GM13977 (cell line): ENCODE measurements at regions not wholly inside any gene's neighbourhood (a gene's known extent, or its start where the extent isn't known, plus 50 kb on each side); places are given as distances from the start of the nearest gene placed in this dataset.

Source experiments
- DNase-seq: peaks from one replicate; pipeline ENCODE4 v3.0.0; 2012; ENCODE audit warnings: low spot score
- in situ Hi-C: fragments of 300-500 bp; cut with MboI; formaldehyde crosslinking; loops from one replicate; pipeline ENCODE4 v1.12.0; 2022; ENCODE audit warnings: low sequenced_read_pairs, low pct_unique_long_range_greater_than_20kb, mixed read lengths, inconsistent platforms; ENCODE audit not compliant: unreplicated experiment
- TF ChIP-seq, protein P1 (sequence below): IDR thresholded peaks from 2 replicates; pipeline ENCODE4 v1.5.1; 2012; ENCODE audit warnings: mild to moderate bottlenecking, control low read depth; ENCODE audit not compliant: insufficient read depth; ENCODE audit errors: extremely low read depth, missing control alignments

GRCh38 chr6:167472148-167472547 lies 147.3 kb downstream of the TTLL2 start:
- no peak for DNase-seq
- in situ Hi-C loops: no loop called here
- TF ChIP-seq, protein P1, sequence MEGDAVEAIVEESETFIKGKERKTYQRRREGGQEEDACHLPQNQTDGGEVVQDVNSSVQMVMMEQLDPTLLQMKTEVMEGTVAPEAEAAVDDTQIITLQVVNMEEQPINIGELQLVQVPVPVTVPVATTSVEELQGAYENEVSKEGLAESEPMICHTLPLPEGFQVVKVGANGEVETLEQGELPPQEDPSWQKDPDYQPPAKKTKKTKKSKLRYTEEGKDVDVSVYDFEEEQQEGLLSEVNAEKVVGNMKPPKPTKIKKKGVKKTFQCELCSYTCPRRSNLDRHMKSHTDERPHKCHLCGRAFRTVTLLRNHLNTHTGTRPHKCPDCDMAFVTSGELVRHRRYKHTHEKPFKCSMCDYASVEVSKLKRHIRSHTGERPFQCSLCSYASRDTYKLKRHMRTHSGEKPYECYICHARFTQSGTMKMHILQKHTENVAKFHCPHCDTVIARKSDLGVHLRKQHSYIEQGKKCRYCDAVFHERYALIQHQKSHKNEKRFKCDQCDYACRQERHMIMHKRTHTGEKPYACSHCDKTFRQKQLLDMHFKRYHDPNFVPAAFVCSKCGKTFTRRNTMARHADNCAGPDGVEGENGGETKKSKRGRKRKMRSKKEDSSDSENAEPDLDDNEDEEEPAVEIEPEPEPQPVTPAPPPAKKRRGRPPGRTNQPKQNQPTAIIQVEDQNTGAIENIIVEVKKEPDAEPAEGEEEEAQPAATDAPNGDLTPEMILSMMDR: no peak

DNA sequence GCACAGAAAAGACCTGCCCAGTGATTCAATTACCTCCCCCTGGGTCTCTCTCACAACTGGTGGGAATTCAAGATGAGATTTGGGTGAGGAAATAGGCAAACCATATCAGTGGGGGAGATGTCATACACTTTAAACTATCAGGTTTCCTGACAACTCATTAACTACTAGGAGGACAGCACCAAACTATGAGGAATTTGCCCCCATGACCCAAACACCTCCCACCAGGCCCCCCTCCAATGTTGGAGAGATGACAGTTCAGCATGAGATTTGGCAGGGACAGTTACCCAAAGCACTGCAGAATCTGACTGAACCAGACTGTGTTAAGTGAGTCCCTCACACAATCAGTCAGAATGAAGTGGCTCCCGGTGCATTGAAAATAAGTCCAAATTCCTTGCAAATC lies 148.0 kb downstream of the TTLL2 start:
- TF ChIP-seq, protein P1: no peak
- in situ Hi-C loops: no loop called here
- DNase-seq: no peak

- no peak for DNase-seq
- in situ Hi-C loops: no loop called here
- TF ChIP-seq, protein P1: no peak
Measured at GRCh38 chr6:167474171-167474570, 149.3 kb downstream of the TTLL2 start.

- DNase-seq: no peak
- TF ChIP-seq, protein P1: no peak
- in situ Hi-C loops: no loop called here
Measured at GRCh38 chr6:167474725-167475124, 149.8 kb downstream of the TTLL2 start.

DNA sequence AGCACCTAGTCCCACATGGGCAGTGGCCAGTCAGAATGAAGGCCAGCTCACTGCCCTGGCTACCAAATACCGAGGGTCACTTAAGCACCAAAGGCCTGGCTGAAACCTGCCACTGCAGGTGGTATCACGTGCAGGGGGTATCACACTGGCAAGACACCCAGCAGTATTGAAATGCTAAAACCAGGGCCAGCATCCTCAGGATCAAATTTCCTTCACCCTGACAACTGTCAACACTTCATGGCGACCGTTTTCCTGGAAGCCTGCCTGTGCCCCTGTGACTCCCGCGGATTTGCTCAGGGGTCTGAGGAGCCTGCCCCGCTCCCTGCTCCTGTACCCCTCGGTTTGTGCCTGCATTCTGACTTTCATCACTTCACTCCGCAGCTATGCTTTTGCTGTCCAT lies 151.1 kb downstream of the TTLL2 start:
- in situ Hi-C loops: no loop called here
- TF ChIP-seq, protein P1: no peak
- DNase-seq: no peak

- TF ChIP-seq, protein P1: no peak
- no peak for DNase-seq
- in situ Hi-C loops: no loop called here
Measured at GRCh38 chr6:167476844-167477595, 152.1 kb downstream of the TTLL2 start.
